Upper lobe of right lung (tissue), 1 donor: ENCODE measurements at regions not wholly inside any gene's neighbourhood (a gene's known extent, or its start where the extent isn't known, plus 50 kb on each side); places are given as distances from the start of the nearest gene placed in this dataset.

Experiments
- ATAC-seq: fragments of 200-7000 bp; cut with Tn5 transposase; one replicate; pipeline ENCODE4 v1.9.1; 2020; ENCODE audit warnings: mild to moderate bottlenecking, moderate library complexity
- DNase-seq: peaks from one replicate; pipeline ENCODE4 v3.0.0-alpha.2; 2020
- H3K27ac ChIP-seq: fragments of 200-600 bp; one replicate; pipeline ENCODE4 v1.8.0; 2022
- H3K27me3 ChIP-seq: fragments of 200-600 bp; one replicate; pipeline ENCODE4 v1.8.0; 2022; ENCODE audit warnings: mild to moderate bottlenecking
- H3K36me3 ChIP-seq: fragments of 200-600 bp; one replicate; pipeline ENCODE4 v1.8.0; 2022
- H3K4me1 ChIP-seq: fragments of 200-600 bp; one replicate; pipeline ENCODE4 v1.8.0; 2022
- H3K4me3 ChIP-seq: fragments of 200-600 bp; one replicate; pipeline ENCODE4 v1.8.0; 2022; ENCODE audit warnings: mild to moderate bottlenecking
- H3K9me3 ChIP-seq: fragments of 200-600 bp; one replicate; pipeline ENCODE4 v1.8.0; 2022
- CTCF ChIP-seq: fragments of 200-600 bp; IDR thresholded peaks from one replicate; pipeline ENCODE4 v1.8.0; 2022; ENCODE audit warnings: antibody characterized with exemption
- intact Hi-C: fragments of 100-400 bp; cut with DNase I; formaldehyde crosslinking; loops from one replicate; pipeline ENCODE4 v1.11.0; 2022
- donor health status: DM: no; HTN: yes; CAD: no; lungs with severe emphysema.

GRCh38 chr4:155473420-155474095, 96.8 kb upstream of the MAP9 start:
- H3K4me1 ChIP-seq: no peaks in the 10 kb centered on the region
- TF ChIP-seq CTCF: no peak
- H3K9me3 ChIP-seq: no peaks in the 10 kb centered on the region
- no peak overlapping the region for H3K27ac ChIP-seq
- no peaks in the 10 kb centered on the region for H3K36me3 ChIP-seq
- ATAC-seq (no peak), DNase-seq (no peak)
- no peak overlapping the region for H3K4me3 ChIP-seq
- H3K27me3 ChIP-seq: no peaks in the 10 kb centered on the region
- intact Hi-C loops: no loop called here

- no peak overlapping the region for H3K27ac ChIP-seq
- intact Hi-C loops: no loop called here
- no peaks in the 10 kb centered on the region for H3K36me3 ChIP-seq
- H3K4me1 ChIP-seq: no peaks in the 10 kb centered on the region
- H3K9me3 ChIP-seq: no peaks in the 10 kb centered on the region
- H3K27me3 ChIP-seq: no peaks in the 10 kb centered on the region
- ATAC-seq (no peak), DNase-seq (no peak)
- TF ChIP-seq CTCF: no peak
- no peak overlapping the region for H3K4me3 ChIP-seq
Measured at GRCh38 chr4:155468282-155468681, 91.5 kb upstream of the MAP9 start.

GRCh38 chr4:155450676-155451075, 73.9 kb upstream of the MAP9 start:
- no peak overlapping the region for H3K27ac ChIP-seq
- no peaks in the 10 kb centered on the region for H3K9me3 ChIP-seq
- intact Hi-C loops: no loop called here
- no peaks in the 10 kb centered on the region for H3K27me3 ChIP-seq
- no peaks in the 10 kb centered on the region for H3K36me3 ChIP-seq
- H3K4me3 ChIP-seq: no peak overlapping the region
- DNase-seq (no peak), ATAC-seq (no peak)
- H3K4me1 ChIP-seq: no peaks in the 10 kb centered on the region
- TF ChIP-seq CTCF: no peak

GRCh38 chr4:155445306-155445705, 68.5 kb upstream of the MAP9 start:
- no peaks in the 10 kb centered on the region for H3K4me1 ChIP-seq
- no peaks in the 10 kb centered on the region for H3K36me3 ChIP-seq
- H3K4me3 ChIP-seq: no peak overlapping the region
- intact Hi-C loops: loop anchor here (10.0 kb wide), 1 partner anchor 339 kb away; no protein-coding TSS in a partner anchor
- no peaks in the 10 kb centered on the region for H3K27me3 ChIP-seq
- ATAC-seq (no peak), DNase-seq (no peak)
- TF ChIP-seq CTCF: no peak
- no peak overlapping the region for H3K27ac ChIP-seq
- no peaks in the 10 kb centered on the region for H3K9me3 ChIP-seq

- Histone ChIP-seq H3K27me3 (no peaks in the 10 kb centered on the region), H3K4me1 (no peaks in the 10 kb centered on the region), H3K4me3 (no peak overlapping the region), H3K9me3 (no peaks in the 10 kb centered on the region), H3K27ac (no peak overlapping the region), H3K36me3 (no peaks in the 10 kb centered on the region)
- no peak for TF ChIP-seq CTCF
- intact Hi-C loops: loop anchor here (10.0 kb wide), 1 partner anchor 340 kb away; no protein-coding TSS in a partner anchor
- no peak for DNase-seq
- ATAC-seq: no peak
Measured at GRCh38 chr4:155444721-155445120, 68.0 kb upstream of the MAP9 start.
